C4-2B (cell line): ENCODE measurements at regions not wholly inside any gene's neighbourhood (a gene's known extent, or its start where the extent isn't known, plus 50 kb on each side); places are given as distances from the start of the nearest gene placed in this dataset.

Experiments used
- H3K27ac ChIP-seq: fragments of 450-650 bp; 2 replicates; pipeline ENCODE4 v1.5.1; 2017
- CTCF ChIP-seq: fragments of 450-650 bp; conservative IDR thresholded peaks from 2 replicates; pipeline ENCODE4 v1.5.1; 2017; ENCODE audit warnings: mild to moderate bottlenecking
- ZFX ChIP-seq: fragments of 450-650 bp; IDR thresholded peaks from 2 replicates; pipeline ENCODE4 v1.6.1; 2017

GRCh38 chr1:73801912-73802429 lies 396.0 kb downstream of the LRRIQ3 start:
- TF ChIP-seq ZFX (no peak), CTCF (no peak)
- H3K27ac ChIP-seq: no peak overlapping the region

GRCh38 chr1:73800376-73800775 lies 397.6 kb downstream of the LRRIQ3 start:
- TF ChIP-seq ZFX (no peak), CTCF (no peak)
- H3K27ac ChIP-seq: no peak overlapping the region

GRCh38 chr1:73789965-73790364 lies 408.0 kb downstream of the LRRIQ3 start:
- H3K27ac ChIP-seq: no peak overlapping the region
- TF ChIP-seq CTCF (no peak), ZFX (no peak)

GRCh38 chr1:73784026-73784425 lies 413.9 kb downstream of the LRRIQ3 start:
- H3K27ac ChIP-seq: no peak overlapping the region
- no peak for TF ChIP-seq ZFX
- TF ChIP-seq CTCF: no peak

- no peak overlapping the region for H3K27ac ChIP-seq
- TF ChIP-seq CTCF (no peak), ZFX (no peak)
Observed at GRCh38 chr1:73783352-73783751, 414.6 kb downstream of the LRRIQ3 start.

GRCh38 chr1:73782901-73783300 lies 415.1 kb downstream of the LRRIQ3 start:
- no peak overlapping the region for H3K27ac ChIP-seq
- TF ChIP-seq ZFX (no peak), CTCF (no peak)

- no peak overlapping the region for H3K27ac ChIP-seq
- TF ChIP-seq ZFX (no peak), CTCF (no peak)
Observed at GRCh38 chr1:73781251-73781650, 416.7 kb downstream of the LRRIQ3 start.
